H9 (cell line): ENCODE measurements at regions not wholly inside any gene's neighbourhood (a gene's known extent, or its start where the extent isn't known, plus 50 kb on each side); places are given as distances from the start of the nearest gene placed in this dataset.

Experiments
- DNase-seq: peaks from one replicate; pipeline ENCODE4 v3.0.0-alpha.2; 2017
- H2AFZ ChIP-seq: one replicate; pipeline ENCODE4 v1.6.1; 2013; ENCODE audit warnings: mild to moderate bottlenecking, low read length, control low read depth, moderate library complexity
- H2AK5ac ChIP-seq: 2 replicates; pipeline ENCODE4 v1.6.1; 2013; ENCODE audit warnings: low read length, control low read depth, mixed read lengths; ENCODE audit not compliant: insufficient read length
- H2BK120ac ChIP-seq: one replicate; pipeline ENCODE4 v1.6.1; 2013; ENCODE audit warnings: low read depth, mild to moderate bottlenecking, low read length, control low read depth, inconsistent platforms; ENCODE audit not compliant: poor library complexity, severe bottlenecking
- H2BK12ac ChIP-seq: 2 replicates; pipeline ENCODE4 v1.6.1; 2013; ENCODE audit warnings: low read length, control low read depth, mixed read lengths, low read depth; ENCODE audit not compliant: insufficient read length
- H2BK15ac ChIP-seq: 2 replicates; pipeline ENCODE4 v1.6.1; 2013; ENCODE audit warnings: low read depth, low read length, control low read depth
- H2BK20ac ChIP-seq: one replicate; pipeline ENCODE4 v1.6.1; 2013; ENCODE audit warnings: low read depth, mild to moderate bottlenecking, low read length, control low read depth, inconsistent platforms; ENCODE audit not compliant: poor library complexity, severe bottlenecking
- H2BK5ac ChIP-seq: 2 replicates; pipeline ENCODE4 v1.6.1; 2013; ENCODE audit warnings: low read length, control low read depth, mixed read lengths; ENCODE audit not compliant: insufficient read length
- H3K14ac ChIP-seq: 2 replicates; pipeline ENCODE4 v1.6.1; 2013; ENCODE audit warnings: low read length, control low read depth; ENCODE audit not compliant: insufficient read depth
- H3K18ac ChIP-seq: 2 replicates; pipeline ENCODE4 v1.6.1; 2013; ENCODE audit warnings: low read depth, mild to moderate bottlenecking, mixed read lengths, low read length, control low read depth; ENCODE audit not compliant: insufficient read length
- H3K23ac ChIP-seq: 2 replicates; pipeline ENCODE4 v1.6.1; 2013; ENCODE audit warnings: low read length, control low read depth, mixed read lengths, low read depth; ENCODE audit not compliant: insufficient read length
- H3K23me2 ChIP-seq: 2 replicates; pipeline ENCODE4 v1.6.1; 2013; ENCODE audit warnings: low read depth, mild to moderate bottlenecking, mixed read lengths, low read length, control low read depth; ENCODE audit not compliant: insufficient read length, poor library complexity, severe bottlenecking
- H3K27ac ChIP-seq: 2 replicates; pipeline ENCODE4 v1.5.1; 2013; ENCODE audit warnings: low read length, control low read depth, mixed read lengths, low read depth; ENCODE audit not compliant: insufficient read length
- H3K27me3 ChIP-seq: 2 replicates; pipeline ENCODE4 v1.6.1; 2013; ENCODE audit warnings: low read length, control low read depth, inconsistent platforms; ENCODE audit not compliant: insufficient read depth
- H3K4ac ChIP-seq: 2 replicates; pipeline ENCODE4 v1.6.1; 2013; ENCODE audit warnings: low read depth, mild to moderate bottlenecking, control low read depth, inconsistent platforms, low read length, moderate library complexity
- H3K4me1 ChIP-seq: 2 replicates; pipeline ENCODE4 v1.6.1; 2013; ENCODE audit warnings: low read length, control low read depth, inconsistent platforms; ENCODE audit not compliant: insufficient read depth
- H3K4me2 ChIP-seq: 2 replicates; pipeline ENCODE4 v1.6.1; 2013; ENCODE audit warnings: low read length, control low read depth, mixed read lengths; ENCODE audit not compliant: insufficient read length, insufficient read depth
- H3K56ac ChIP-seq: 2 replicates; pipeline ENCODE4 v1.6.1; 2013; ENCODE audit warnings: low read depth, mild to moderate bottlenecking, mixed read lengths, low read length, control low read depth; ENCODE audit not compliant: insufficient read length
- H3K79me1 ChIP-seq: 2 replicates; pipeline ENCODE4 v1.6.1; 2013; ENCODE audit warnings: low read depth, mild to moderate bottlenecking, moderate library complexity, low read length, control low read depth, inconsistent platforms; ENCODE audit not compliant: insufficient read depth, poor library complexity, severe bottlenecking
- H3K79me2 ChIP-seq: 2 replicates; pipeline ENCODE4 v1.6.1; 2013; ENCODE audit warnings: low read length, control low read depth, inconsistent platforms; ENCODE audit not compliant: insufficient read depth
- H3K9ac ChIP-seq: 2 replicates; pipeline ENCODE4 v1.6.1; 2013; ENCODE audit warnings: low read length, control low read depth, mixed read lengths; ENCODE audit not compliant: insufficient read length; ENCODE audit errors: extremely low read depth
- H3K9me3 ChIP-seq: one replicate; pipeline ENCODE4 v1.6.1; 2013; ENCODE audit warnings: low read depth, low read length, inconsistent platforms; ENCODE audit not compliant: control insufficient read depth
- H3T11ph ChIP-seq: one replicate; pipeline ENCODE4 v1.6.1; 2013; ENCODE audit warnings: mild to moderate bottlenecking, low read length, control low read depth, inconsistent platforms
- H4K20me1 ChIP-seq: one replicate; pipeline ENCODE4 v1.6.1; 2013; ENCODE audit not compliant: control insufficient read depth, insufficient read length, insufficient read depth
- H4K5ac ChIP-seq: 2 replicates; pipeline ENCODE4 v1.6.1; 2013; ENCODE audit warnings: low read depth, mild to moderate bottlenecking, mixed read lengths, low read length, control low read depth; ENCODE audit not compliant: insufficient read length
- H4K8ac ChIP-seq: replicated peaks from 2 replicates; pipeline ENCODE4 v1.6.1; 2013; ENCODE audit warnings: low read length, control low read depth, mixed read lengths, low read depth; ENCODE audit not compliant: insufficient read length
- H4K91ac ChIP-seq: 2 replicates; pipeline ENCODE4 v1.6.1; 2013; ENCODE audit warnings: low read depth, mild to moderate bottlenecking, moderate library complexity, mixed read lengths, low read length, control low read depth; ENCODE audit not compliant: insufficient read length
- H3K27ac Mint-ChIP-seq, 3 experiments: 2 replicates in 2 of 3; 3 replicates in 1 of 3; pipeline ENCODE4 v1.8.0; 2020 to 2021; ENCODE audit warnings: mixed read lengths in 3 of 3, mild to moderate bottlenecking in 1 of 3, moderate library complexity in 1 of 3
- H3K27me3 Mint-ChIP-seq: 2 replicates; pipeline ENCODE4 v1.8.0; 2021; ENCODE audit warnings: low read depth, mild to moderate bottlenecking, moderate library complexity, mixed read lengths
- H3K36me3 Mint-ChIP-seq, 3 experiments: 2 replicates in 2 of 3; 3 replicates in 1 of 3; pipeline ENCODE4 v1.8.0; 2020 to 2021; ENCODE audit warnings: low read depth in 3 of 3, mixed read lengths in 3 of 3; ENCODE audit not compliant: insufficient read depth in 1 of 3
- H3K4me1 Mint-ChIP-seq, 2 experiments: 2 replicates each; pipeline ENCODE4 v1.8.0; 2020; ENCODE audit warnings: mixed read lengths in 2 of 2
- H3K4me3 Mint-ChIP-seq, 2 experiments: 2 replicates in 1 of 2; 3 replicates in 1 of 2; pipeline ENCODE4 v1.8.0; 2020 to 2021; ENCODE audit warnings: mild to moderate bottlenecking in 2 of 2, mixed read lengths in 2 of 2, moderate library complexity in 1 of 2
- H3K9me3 Mint-ChIP-seq, 2 experiments: 2 replicates in 1 of 2; 3 replicates in 1 of 2; pipeline ENCODE4 v1.8.0; 2020; ENCODE audit warnings: mild to moderate bottlenecking in 2 of 2, mixed read lengths in 2 of 2, moderate library complexity in 1 of 2
- WGBS: extraction: QIAGEN DNeasy Blood & Tissue Kit; methylation state at CpG from one replicate; pipeline ENCODE4 v1.1.7; 2013; ENCODE audit warnings: missing lambda C conversion rate, low lambda C conversion rate, mixed read lengths; ENCODE audit not compliant: insufficient read length; ENCODE audit errors: extremely low coverage; 5-methylcytosine and 5-hydroxymethylcytosine counted together
- TF ChIP-seq, protein P1 (sequence below): fragments of 200-600 bp; sonication (generic); conservative IDR thresholded peaks from 3 replicates; pipeline ENCODE4 v1.8.0; 2021; ENCODE audit warnings: antibody characterized with exemption, mild to moderate bottlenecking

DNA sequence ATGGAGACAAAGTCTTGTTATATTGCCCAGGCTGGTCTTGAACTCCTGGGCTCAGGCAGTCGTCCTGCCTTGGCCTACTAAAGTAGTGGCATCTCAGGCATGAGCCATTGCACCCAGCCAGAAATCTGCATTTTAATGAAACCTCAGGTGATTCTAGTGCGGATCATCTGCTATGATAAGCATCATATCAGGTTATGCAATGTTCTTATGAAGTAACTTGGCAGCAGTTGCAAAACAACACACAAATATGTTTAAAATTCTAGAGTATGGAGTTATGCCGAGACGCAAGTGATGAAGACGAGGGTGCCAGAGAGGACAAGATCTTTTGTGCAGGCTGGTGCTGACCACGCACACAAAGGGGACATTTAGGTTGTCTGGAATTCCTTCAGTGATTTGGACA lies 153.2 kb upstream of the MEF2C start:
- no peaks in the 10 kb centered on the region for H3K27me3 Mint-ChIP-seq

More for the DNA sequence above, 153.2 kb upstream of the MEF2C start:
- H3K23ac ChIP-seq, result no peak overlapping the region
- no peak overlapping the region for H2BK20ac ChIP-seq
- no peak overlapping the region for H3K18ac ChIP-seq
- H3K4me1 ChIP-seq, result no peaks in the 10 kb centered on the region
- peaks cover 8 to 12% of the 10 kb centered on the region in 2 experiments for H3K4me1 Mint-ChIP-seq
- no peak overlapping the region for H3K27ac Mint-ChIP-seq
- H3K4ac ChIP-seq, result no peak overlapping the region
- H3K9ac ChIP-seq, result no peak overlapping the region
- no peak overlapping the region for H3K4me2 ChIP-seq
- H3K56ac ChIP-seq, result no peak overlapping the region
- H3K79me1 ChIP-seq, result no peaks in the 10 kb centered on the region
- WGBS, result no CpG with 5 or more reads among the region's 6 CpGs
- no peak overlapping the region for H3K4me3 Mint-ChIP-seq
- TF ChIP-seq, protein P1, sequence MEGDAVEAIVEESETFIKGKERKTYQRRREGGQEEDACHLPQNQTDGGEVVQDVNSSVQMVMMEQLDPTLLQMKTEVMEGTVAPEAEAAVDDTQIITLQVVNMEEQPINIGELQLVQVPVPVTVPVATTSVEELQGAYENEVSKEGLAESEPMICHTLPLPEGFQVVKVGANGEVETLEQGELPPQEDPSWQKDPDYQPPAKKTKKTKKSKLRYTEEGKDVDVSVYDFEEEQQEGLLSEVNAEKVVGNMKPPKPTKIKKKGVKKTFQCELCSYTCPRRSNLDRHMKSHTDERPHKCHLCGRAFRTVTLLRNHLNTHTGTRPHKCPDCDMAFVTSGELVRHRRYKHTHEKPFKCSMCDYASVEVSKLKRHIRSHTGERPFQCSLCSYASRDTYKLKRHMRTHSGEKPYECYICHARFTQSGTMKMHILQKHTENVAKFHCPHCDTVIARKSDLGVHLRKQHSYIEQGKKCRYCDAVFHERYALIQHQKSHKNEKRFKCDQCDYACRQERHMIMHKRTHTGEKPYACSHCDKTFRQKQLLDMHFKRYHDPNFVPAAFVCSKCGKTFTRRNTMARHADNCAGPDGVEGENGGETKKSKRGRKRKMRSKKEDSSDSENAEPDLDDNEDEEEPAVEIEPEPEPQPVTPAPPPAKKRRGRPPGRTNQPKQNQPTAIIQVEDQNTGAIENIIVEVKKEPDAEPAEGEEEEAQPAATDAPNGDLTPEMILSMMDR, result no peak
- no peak overlapping the region for H2BK5ac ChIP-seq
- no peaks in the 10 kb centered on the region for H4K20me1 ChIP-seq
- no peak overlapping the region for H4K8ac ChIP-seq
- no peak overlapping the region for H4K5ac ChIP-seq
- H4K91ac ChIP-seq, result no peak overlapping the region
- no peaks in the 10 kb centered on the region for H3K9me3 ChIP-seq
- H2AFZ ChIP-seq, result no peak overlapping the region
- no peak for DNase-seq
- no peak overlapping the region for H3K27ac ChIP-seq
- no peaks in the 10 kb centered on the region for H3K23me2 ChIP-seq
- no peak overlapping the region for H2BK120ac ChIP-seq
- no peak overlapping the region for H2AK5ac ChIP-seq
- no peak overlapping the region for H3K14ac ChIP-seq
- H3K27me3 ChIP-seq, result no peaks in the 10 kb centered on the region
- no peak overlapping the region for H2BK15ac ChIP-seq
- H3K79me2 ChIP-seq, result no peaks in the 10 kb centered on the region
- no peak overlapping the region for H3T11ph ChIP-seq
- no peak overlapping the region for H2BK12ac ChIP-seq
- no peaks in the 10 kb centered on the region for H3K36me3 Mint-ChIP-seq
- H3K9me3 Mint-ChIP-seq, result no peaks in the 10 kb centered on the region
